ENCODE measurements at regions not wholly inside any gene's neighbourhood (a gene's known extent, or its start where the extent isn't known, plus 50 kb on each side); places are given as distances from the start of the nearest gene placed in this dataset.

DNA sequence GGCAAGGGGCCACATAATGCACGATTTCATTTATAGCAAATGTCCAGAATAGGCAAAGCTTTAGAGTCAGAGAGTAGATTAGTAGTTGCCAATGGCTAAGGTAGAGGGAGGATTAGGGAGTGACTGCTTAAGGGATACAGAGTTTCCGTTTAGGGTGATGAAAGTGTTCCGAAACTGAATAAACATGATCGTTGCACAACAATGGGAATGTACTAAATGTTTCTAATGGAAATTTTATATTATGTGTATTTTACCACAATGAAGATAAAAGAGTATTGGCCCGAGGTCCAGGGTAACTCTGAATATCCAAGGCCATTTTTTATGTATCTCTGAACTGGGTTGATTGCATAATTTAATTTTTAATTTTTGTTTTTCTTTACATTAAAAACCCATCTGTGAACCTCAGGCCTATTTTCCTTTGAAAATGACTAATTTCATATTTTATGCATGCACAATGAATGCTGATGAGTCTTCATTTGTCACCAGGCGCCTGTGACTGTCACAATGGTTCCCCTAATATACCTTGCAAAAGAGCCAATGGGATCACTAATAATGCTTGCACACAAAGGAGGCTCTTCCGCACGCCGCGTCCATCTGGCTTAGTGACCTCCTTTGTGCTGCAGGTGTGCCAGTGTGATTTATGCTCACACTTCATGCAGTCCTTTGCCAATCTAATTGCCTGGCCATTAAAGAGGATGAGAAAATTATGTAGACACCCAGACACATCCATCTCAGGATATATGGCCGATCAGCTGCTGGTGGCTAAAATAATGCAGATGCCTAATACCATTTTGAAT is 612.5 kb downstream of the CDH26 start:
- no peaks in the 10 kb centered on the region for H3K27me3 Mint-ChIP-seq
- H3K27ac Mint-ChIP-seq, result no peak overlapping the region
- DNase-seq, result no peak
- no peaks in the 10 kb centered on the region for H3K4me1 Mint-ChIP-seq
- no peaks in the 10 kb centered on the region for H3K36me3 Mint-ChIP-seq
- H3K4me3 Mint-ChIP-seq, result no peak overlapping the region
- no peaks in the 10 kb centered on the region for H3K9me3 Mint-ChIP-seq

DNA sequence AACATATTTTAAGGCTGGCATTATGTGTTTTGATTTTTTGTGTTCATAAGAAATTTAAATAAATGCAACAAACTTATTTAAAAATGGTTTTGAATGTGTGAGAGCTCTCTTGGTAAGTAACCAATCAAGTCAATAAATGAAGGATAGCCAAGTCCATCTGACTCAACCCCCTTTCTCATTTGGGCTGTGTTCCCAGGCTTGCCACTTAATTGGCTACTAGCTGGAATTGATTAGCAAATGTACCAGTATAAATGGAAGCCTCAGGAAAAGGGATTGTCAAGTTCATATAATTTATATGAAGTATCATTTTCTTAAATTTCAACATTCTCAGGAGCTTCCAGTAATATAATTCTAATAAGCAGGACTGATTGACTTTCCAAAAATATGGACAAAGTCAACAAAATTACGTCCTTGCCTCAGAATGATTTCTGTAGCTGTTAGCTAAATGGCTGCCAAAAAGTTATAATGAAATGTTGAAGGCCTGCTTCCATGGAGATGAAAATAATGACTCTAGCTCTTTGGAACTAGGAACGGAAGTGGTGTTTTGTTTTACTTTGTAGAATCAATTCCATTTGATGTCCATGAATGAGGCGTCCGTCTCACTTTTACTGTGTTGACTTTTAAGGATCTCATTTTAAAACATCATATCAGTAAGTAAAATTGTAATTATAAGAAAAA is 614.9 kb downstream of the CDH26 start:
- H3K4me3 Mint-ChIP-seq, result no peak overlapping the region
- H3K27ac Mint-ChIP-seq, result no peak overlapping the region
- H3K4me1 Mint-ChIP-seq, result no peaks in the 10 kb centered on the region
- no peaks in the 10 kb centered on the region for H3K9me3 Mint-ChIP-seq
- DNase-seq, result no peak
- no peaks in the 10 kb centered on the region for H3K36me3 Mint-ChIP-seq
- H3K27me3 Mint-ChIP-seq, result no peaks in the 10 kb centered on the region

- H3K27me3 Mint-ChIP-seq, result no peaks in the 10 kb centered on the region
- no peak overlapping the region for H3K27ac Mint-ChIP-seq
- no peaks in the 10 kb centered on the region for H3K9me3 Mint-ChIP-seq
- H3K36me3 Mint-ChIP-seq, result no peaks in the 10 kb centered on the region
- H3K4me3 Mint-ChIP-seq, result no peak overlapping the region
- H3K4me1 Mint-ChIP-seq, result no peaks in the 10 kb centered on the region
- no peak for DNase-seq
Measured at GRCh38 chr20:60576236-60576635, 618.0 kb downstream of the CDH26 start.

DNA sequence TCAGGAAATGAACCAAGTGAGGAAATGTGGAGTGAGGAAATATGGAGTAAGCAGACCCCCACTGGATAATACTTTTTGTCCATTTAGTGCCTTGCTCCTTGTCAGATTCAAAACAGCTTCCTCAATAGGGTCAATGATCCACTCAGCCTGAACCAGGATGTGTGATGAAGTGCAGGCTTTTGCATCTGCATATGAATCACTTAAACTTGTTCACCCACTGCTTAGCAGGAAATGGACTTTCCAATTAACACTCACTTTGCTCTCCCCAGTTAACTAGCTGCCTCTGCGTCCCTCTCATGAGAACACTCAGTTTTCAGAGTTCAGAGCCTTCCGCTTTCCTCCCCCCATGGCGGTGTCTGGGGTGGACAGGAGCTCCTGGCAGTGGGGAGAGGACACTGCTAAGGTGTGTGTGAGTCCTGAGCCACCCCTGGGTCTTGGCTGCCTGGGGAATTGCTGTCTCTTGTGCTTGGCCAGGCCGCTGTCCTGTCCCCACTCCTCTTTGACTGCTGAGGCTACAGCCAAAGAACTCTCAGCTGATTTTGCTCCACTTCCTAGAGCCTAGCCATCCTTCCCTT is 621.8 kb downstream of the CDH26 start:
- no peak overlapping the region for H3K4me3 Mint-ChIP-seq
- H3K27me3 Mint-ChIP-seq, result peaks cover 1% of the 10 kb centered on the region
- no peaks in the 10 kb centered on the region for H3K4me1 Mint-ChIP-seq
- H3K36me3 Mint-ChIP-seq, result no peaks in the 10 kb centered on the region
- DNase-seq, result no peak
- no peak overlapping the region for H3K27ac Mint-ChIP-seq
- no peaks in the 10 kb centered on the region for H3K9me3 Mint-ChIP-seq

DNA sequence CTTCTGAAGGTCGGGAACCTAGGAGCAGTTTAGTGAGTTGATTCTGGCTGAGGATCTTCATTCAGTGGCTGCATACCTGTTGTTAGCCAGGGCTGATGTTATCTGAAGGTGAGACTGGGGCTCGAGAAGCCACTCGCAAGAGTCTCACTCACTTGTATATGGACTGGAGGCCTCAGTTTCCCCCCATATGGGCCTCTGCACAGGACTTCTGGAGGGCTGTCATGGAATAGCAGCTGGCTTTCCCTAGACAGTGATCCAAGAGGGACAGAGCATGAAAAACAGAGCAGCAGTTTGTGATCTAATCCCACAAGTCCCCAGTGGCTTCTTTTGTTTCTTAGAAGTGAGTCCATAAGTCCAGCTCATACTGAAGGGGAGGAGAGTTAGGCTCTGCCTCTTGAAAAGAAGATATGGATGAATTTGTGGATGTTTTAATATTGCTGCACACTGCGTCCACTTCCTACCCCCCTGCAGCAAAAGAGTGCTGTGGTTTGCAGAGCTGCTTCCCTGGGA is 623.4 kb downstream of the CDH26 start:
- H3K36me3 Mint-ChIP-seq, result no peaks in the 10 kb centered on the region
- no peaks in the 10 kb centered on the region for H3K9me3 Mint-ChIP-seq

DNA sequence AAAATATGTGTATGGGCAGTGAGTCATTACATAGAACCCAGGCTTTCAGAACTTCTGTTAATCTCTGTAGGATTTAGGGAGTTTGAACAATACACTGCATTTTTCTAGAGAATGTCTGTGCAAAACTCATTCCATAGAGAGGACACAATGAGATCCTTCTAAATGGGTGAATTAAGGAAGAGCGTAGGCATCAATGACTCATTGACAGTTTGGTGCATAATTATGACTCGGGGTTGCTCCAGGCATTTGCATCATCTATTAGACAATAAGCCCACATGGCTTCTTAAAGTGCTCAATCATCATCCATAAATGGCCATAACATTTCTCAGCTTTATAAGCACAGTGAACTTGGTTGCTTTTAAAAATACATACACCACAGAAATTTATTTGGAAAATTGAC is 625.5 kb downstream of the CDH26 start:
- peaks cover 6% of the 10 kb centered on the region for H3K27me3 Mint-ChIP-seq
- H3K27ac Mint-ChIP-seq, result no peak overlapping the region
- H3K36me3 Mint-ChIP-seq, result no peaks in the 10 kb centered on the region
- H3K4me3 Mint-ChIP-seq, result no peak overlapping the region
- DNase-seq, result no peak
- no peaks in the 10 kb centered on the region for H3K9me3 Mint-ChIP-seq
- H3K4me1 Mint-ChIP-seq, result no peaks in the 10 kb centered on the region

More for the DNA sequence above, 623.4 kb downstream of the CDH26 start:
- Mint-ChIP-seq H3K27ac (no peak overlapping the region), H3K27me3 (peaks cover 6% of the 10 kb centered on the region), H3K4me1 (no peaks in the 10 kb centered on the region), H3K4me3 (no peak overlapping the region)
- no peak for DNase-seq

- Mint-ChIP-seq H3K4me3 (no peak overlapping the region), H3K27ac (no peak overlapping the region), H3K36me3 (no peaks in the 10 kb centered on the region), H3K4me1 (no peaks in the 10 kb centered on the region), H3K27me3 (peaks cover 6% of the 10 kb centered on the region), H3K9me3 (no peaks in the 10 kb centered on the region)
- no peak for DNase-seq
Measured at GRCh38 chr20:60584221-60584620, 626.0 kb downstream of the CDH26 start.

- DNase-seq, result no peak
- no peak overlapping the region for H3K4me3 Mint-ChIP-seq
- H3K36me3 Mint-ChIP-seq, result no peaks in the 10 kb centered on the region
- peaks cover 6% of the 10 kb centered on the region for H3K27me3 Mint-ChIP-seq
- no peak overlapping the region for H3K27ac Mint-ChIP-seq
- no peaks in the 10 kb centered on the region for H3K9me3 Mint-ChIP-seq
- no peaks in the 10 kb centered on the region for H3K4me1 Mint-ChIP-seq
Measured at GRCh38 chr20:60585651-60586050, 627.4 kb downstream of the CDH26 start.

DNA sequence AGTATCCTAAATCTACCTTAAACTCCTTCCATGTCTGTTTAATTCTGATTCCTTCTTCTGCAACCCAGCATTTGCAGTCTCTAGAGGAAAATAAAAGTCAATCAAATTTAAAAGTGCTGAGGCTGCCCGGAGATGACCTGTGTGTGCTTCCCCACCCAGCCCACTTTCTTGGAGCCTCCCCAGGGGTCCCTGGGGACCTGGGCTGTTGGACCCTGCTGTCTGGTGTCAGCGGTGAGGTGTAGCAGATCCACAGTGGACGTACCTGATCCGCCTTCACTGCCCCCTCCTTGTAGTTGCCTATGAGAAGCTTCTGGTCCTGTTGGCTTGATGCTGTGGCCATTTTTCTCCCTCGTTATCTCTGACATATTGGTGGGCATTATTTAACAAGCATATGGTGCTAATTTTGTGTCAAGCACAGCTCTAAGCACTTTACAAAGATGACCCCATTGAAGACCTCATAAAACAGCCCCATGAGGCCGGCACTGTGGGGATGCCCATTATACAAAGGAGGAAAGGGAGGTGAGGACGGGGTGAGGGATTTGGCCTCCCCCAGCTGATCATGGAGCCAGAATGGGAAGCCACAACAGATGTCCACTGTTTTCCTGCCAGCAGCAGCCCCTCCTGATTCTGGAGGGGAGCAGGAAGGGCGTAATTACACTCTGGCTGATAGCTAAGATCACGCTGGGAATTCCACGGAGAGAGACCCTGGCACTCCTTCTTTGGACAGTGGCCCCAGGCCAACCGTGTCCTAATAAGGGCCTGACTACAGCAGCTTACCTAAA is 628.2 kb downstream of the CDH26 start:
- no peak for DNase-seq
- Mint-ChIP-seq H3K27me3 (peaks cover 6% of the 10 kb centered on the region), H3K27ac (no peak overlapping the region), H3K4me3 (no peak overlapping the region), H3K9me3 (no peaks in the 10 kb centered on the region), H3K36me3 (no peaks in the 10 kb centered on the region), H3K4me1 (no peaks in the 10 kb centered on the region)

GRCh38 chr20:60587986-60588385 is 629.8 kb downstream of the CDH26 start:
- Mint-ChIP-seq H3K4me1 (no peaks in the 10 kb centered on the region), H3K4me3 (no peak overlapping the region), H3K27ac (no peak overlapping the region), H3K27me3 (peaks cover 6% of the 10 kb centered on the region), H3K36me3 (no peaks in the 10 kb centered on the region), H3K9me3 (no peaks in the 10 kb centered on the region)
- DNase-seq, result no peak

- H3K27ac Mint-ChIP-seq, result no peak overlapping the region
Measured at GRCh38 chr20:60589623-60590022, 631.4 kb downstream of the CDH26 start.

GRCh38 chr20:60591172-60591799 is 633.1 kb downstream of the CDH26 start:
- no peaks in the 10 kb centered on the region for H3K36me3 Mint-ChIP-seq
- H3K4me1 Mint-ChIP-seq, result no peaks in the 10 kb centered on the region
- no peak overlapping the region for H3K27ac Mint-ChIP-seq
- no peaks in the 10 kb centered on the region for H3K9me3 Mint-ChIP-seq
- H3K27me3 Mint-ChIP-seq, result no peaks in the 10 kb centered on the region
- H3K4me3 Mint-ChIP-seq, result no peak overlapping the region
- no peak for DNase-seq

More at GRCh38 chr20:60589623-60590022, 631.4 kb downstream of the CDH26 start:
- no peak for DNase-seq
- H3K27me3 Mint-ChIP-seq, result peaks cover 6% of the 10 kb centered on the region
- H3K4me3 Mint-ChIP-seq, result no peak overlapping the region
- H3K4me1 Mint-ChIP-seq, result no peaks in the 10 kb centered on the region
- H3K9me3 Mint-ChIP-seq, result no peaks in the 10 kb centered on the region
- H3K36me3 Mint-ChIP-seq, result no peaks in the 10 kb centered on the region

GRCh38 chr20:60598528-60598927 is 640.3 kb downstream of the CDH26 start:
- DNase-seq, result no peak
- H3K4me3 Mint-ChIP-seq, result no peak overlapping the region
- no peaks in the 10 kb centered on the region for H3K36me3 Mint-ChIP-seq
- no peak overlapping the region for H3K27ac Mint-ChIP-seq
- H3K4me1 Mint-ChIP-seq, result no peaks in the 10 kb centered on the region
- H3K27me3 Mint-ChIP-seq, result peaks cover 3% of the 10 kb centered on the region
- H3K9me3 Mint-ChIP-seq, result no peaks in the 10 kb centered on the region

DNA sequence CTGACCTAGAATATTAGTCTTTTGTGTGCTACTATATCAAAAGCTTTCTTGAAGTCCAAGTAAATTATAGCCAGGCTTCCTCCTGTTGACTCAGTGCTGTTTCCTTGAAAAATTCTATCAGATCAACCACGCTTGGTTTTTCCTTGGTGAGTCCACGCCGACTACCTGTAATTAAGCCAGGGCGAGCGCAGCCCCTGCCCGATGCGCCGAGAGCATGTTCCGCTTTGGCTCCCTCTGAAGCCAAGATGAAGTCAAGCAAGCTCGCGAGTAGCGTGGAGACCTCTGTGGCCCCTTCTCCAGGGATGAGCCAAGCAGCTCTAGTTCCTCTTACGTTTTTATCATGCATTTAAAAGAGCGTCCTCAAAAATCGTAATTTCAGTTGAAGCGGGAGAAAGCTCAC is 641.2 kb downstream of the CDH26 start:
- Mint-ChIP-seq H3K36me3 (no peaks in the 10 kb centered on the region), H3K9me3 (no peaks in the 10 kb centered on the region), H3K27me3 (peaks cover 3% of the 10 kb centered on the region), H3K4me1 (no peaks in the 10 kb centered on the region), H3K4me3 (no peak overlapping the region), H3K27ac (no peak overlapping the region)
- DNase-seq, result no peak

Data from activated naive CD8-positive, alpha-beta T cell treated with anti-CD3 and anti-CD28 coated beads for 36 hours (primary cell).